Neuronal stem cell (in vitro differentiated cells): ENCODE measurements at regions not wholly inside any gene's neighbourhood (a gene's known extent, or its start where the extent isn't known, plus 50 kb on each side); places are given as distances from the start of the nearest gene placed in this dataset.
A peak's percentile ranks its signal among the peaks of the same experiment; 100 is the strongest.

ENCODE experiments used
- DNase-seq: peaks from one replicate; pipeline ENCODE4 v3.0.0-alpha.2; 2013; ENCODE audit warnings: low spot score
- H2AFZ ChIP-seq: one replicate; pipeline ENCODE4 v1.6.1; 2013; ENCODE audit warnings: mild to moderate bottlenecking, low read length, inconsistent platforms
- H2AK5ac ChIP-seq: 2 replicates; pipeline ENCODE4 v1.6.1; 2013; ENCODE audit warnings: low read depth, mild to moderate bottlenecking, inconsistent platforms, low read length, moderate library complexity, mixed read lengths
- H2BK120ac ChIP-seq: 2 replicates; pipeline ENCODE4 v1.6.1; 2013; ENCODE audit warnings: low read depth, mild to moderate bottlenecking, inconsistent platforms, low read length, moderate library complexity, mixed read lengths
- H2BK12ac ChIP-seq: one replicate; pipeline ENCODE4 v1.6.1; 2013; ENCODE audit warnings: low read length, inconsistent platforms
- H2BK15ac ChIP-seq: 2 replicates; pipeline ENCODE4 v1.6.1; 2013; ENCODE audit warnings: mild to moderate bottlenecking, low read length, inconsistent platforms, mixed read lengths
- H2BK5ac ChIP-seq: one replicate; pipeline ENCODE4 v1.6.1; 2013; ENCODE audit warnings: inconsistent platforms, mild to moderate bottlenecking, low read length, moderate library complexity
- H3K14ac ChIP-seq: one replicate; pipeline ENCODE4 v1.6.1; 2013; ENCODE audit warnings: low read length, inconsistent platforms
- H3K18ac ChIP-seq: 2 replicates; pipeline ENCODE4 v1.6.1; 2013; ENCODE audit warnings: low read length, inconsistent platforms
- H3K23ac ChIP-seq: 2 replicates; pipeline ENCODE4 v1.6.1; 2013; ENCODE audit warnings: low read depth, mild to moderate bottlenecking, mixed read lengths, low read length, inconsistent platforms; ENCODE audit not compliant: poor library complexity
- H3K27ac ChIP-seq: replicated peaks from 3 replicates; pipeline ENCODE4 v1.5.1; 2013; ENCODE audit warnings: low read length, inconsistent platforms
- H3K27me3 ChIP-seq, 3 experiments: 2 replicates each; pipeline ENCODE4 v1.6.1; 2013; ENCODE audit warnings: low read length in 3 of 3, mild to moderate bottlenecking in 2 of 3, inconsistent platforms in 1 of 3, low read depth in 1 of 3, mixed read lengths in 1 of 3, moderate library complexity in 1 of 3; ENCODE audit not compliant: control insufficient read depth in 3 of 3, insufficient read depth in 3 of 3
- H3K36me3 ChIP-seq, 2 donors: replicated peaks in 1 of 2; 2 replicates each; pipeline ENCODE4 v1.6.1; 2013; ENCODE audit warnings: low read length in 2 of 2; ENCODE audit not compliant: control insufficient read depth in 2 of 2, insufficient read depth in 2 of 2
- H3K4ac ChIP-seq: 2 replicates; pipeline ENCODE4 v1.6.1; 2013; ENCODE audit warnings: inconsistent platforms, mild to moderate bottlenecking, low read length, moderate library complexity
- H3K4me1 ChIP-seq, 2 donors: 1 replicate in 1 of 2; 2 replicates in 1 of 2; pipeline ENCODE4 v1.6.1; 2013; ENCODE audit warnings: low read length in 2 of 2, low read depth in 1 of 2; ENCODE audit not compliant: control insufficient read depth in 2 of 2, insufficient read depth in 1 of 2
- H3K4me2 ChIP-seq: one replicate; pipeline ENCODE4 v1.6.1; 2013; ENCODE audit warnings: mild to moderate bottlenecking, low read length, inconsistent platforms; ENCODE audit not compliant: insufficient read depth, poor library complexity, severe bottlenecking
- H3K4me3 ChIP-seq, 2 donors: 2 replicates each; pipeline ENCODE4 v1.5.1; 2013; ENCODE audit warnings: low read length in 2 of 2, mild to moderate bottlenecking in 2 of 2, inconsistent platforms in 1 of 2, moderate library complexity in 1 of 2
- H3K79me1 ChIP-seq: one replicate; pipeline ENCODE4 v1.6.1; 2013; ENCODE audit warnings: low read depth, mild to moderate bottlenecking, inconsistent platforms, low read length, moderate library complexity
- H3K9ac ChIP-seq: one replicate; pipeline ENCODE4 v1.6.1; 2013; ENCODE audit warnings: mild to moderate bottlenecking, low read depth, low read length, inconsistent platforms; ENCODE audit not compliant: poor library complexity
- H3K9me3 ChIP-seq, 2 donors: replicated peaks in 1 of 2; 2 replicates each; pipeline versions ENCODE3 to v1.6.1; 2013; ENCODE audit warnings: low read length in 2 of 2, mild to moderate bottlenecking in 2 of 2, inconsistent platforms in 1 of 2, low read depth in 1 of 2, mixed read lengths in 1 of 2, moderate library complexity in 1 of 2; ENCODE audit not compliant: control insufficient read depth in 2 of 2, insufficient read depth in 1 of 2
- H4K8ac ChIP-seq: one replicate; pipeline ENCODE4 v1.6.1; 2013; ENCODE audit warnings: low read depth, mild to moderate bottlenecking, inconsistent platforms, low read length, moderate library complexity
- H4K91ac ChIP-seq: one replicate; pipeline ENCODE4 v1.6.1; 2013; ENCODE audit warnings: low read length, low read depth, mild to moderate bottlenecking, inconsistent platforms; ENCODE audit not compliant: poor library complexity
- WGBS, 2 donors: extraction: QIAGEN DNeasy Blood & Tissue Kit; methylation state at CpG; one replicate each; pipeline ENCODE4 v1.1.7; 2013; ENCODE audit warnings: missing lambda C conversion rate in 2 of 2, mixed read lengths in 1 of 2; ENCODE audit not compliant: insufficient read length in 2 of 2, insufficient replicate concordance in 1 of 2; ENCODE audit errors: extremely low coverage in 2 of 2; 5-methylcytosine and 5-hydroxymethylcytosine counted together

GRCh38 chr2:9751831-9752230 is 91.4 kb upstream of the TAF1B start:
- H2AFZ ChIP-seq = no peak overlapping the region
- no peak overlapping the region for H3K4me3 ChIP-seq
- H3K23ac ChIP-seq = no peak overlapping the region
- H2BK12ac ChIP-seq = no peak overlapping the region
- no peak overlapping the region for H3K14ac ChIP-seq
- H2AK5ac ChIP-seq = no peak overlapping the region
- H3K9ac ChIP-seq = no peak overlapping the region
- no peak overlapping the region for H3K4me2 ChIP-seq
- peaks cover 0 to 53% (median 0%) of the 10 kb centered on the region in 3 experiments for H3K27me3 ChIP-seq
- H4K91ac ChIP-seq = no peak overlapping the region
- H2BK5ac ChIP-seq = no peak overlapping the region
- DNase-seq = no peak
- H2BK15ac ChIP-seq = no peak overlapping the region
- no peak overlapping the region for H3K27ac ChIP-seq
- no peaks in the 10 kb centered on the region for H3K79me1 ChIP-seq
- no peaks in the 10 kb centered on the region for H3K36me3 ChIP-seq
- no peak overlapping the region for H3K4ac ChIP-seq
- peaks cover 10 to 24% of the 10 kb centered on the region in 2 donors for H3K4me1 ChIP-seq
- no peak overlapping the region for H4K8ac ChIP-seq
- H3K18ac ChIP-seq = peak overlapping the region; percentile 35
- no CpG with 5 or more reads among the region's 11 CpGs for WGBS, 2 donors
- peaks cover 0 to 5% of the 10 kb centered on the region in 2 donors for H3K9me3 ChIP-seq
- no peak overlapping the region for H2BK120ac ChIP-seq

- Histone ChIP-seq H2BK120ac (no peak overlapping the region), H3K14ac (no peak overlapping the region), H4K8ac (no peak overlapping the region), H3K23ac (peak overlapping the region; percentile 25), H2BK12ac (no peak overlapping the region), H3K36me3 (no peaks in the 10 kb centered on the region), H3K79me1 (no peaks in the 10 kb centered on the region), H3K27ac (no peak overlapping the region), H2AK5ac (peak overlapping the region; percentile 8), H3K4me1 (peaks cover 18 to 31% of the 10 kb centered on the region in 2 donors), H4K91ac (no peak overlapping the region), H3K9ac (no peak overlapping the region), H2AFZ (peak overlapping the region; percentile 85), H2BK5ac (no peak overlapping the region), H3K18ac (peak overlapping the region; percentile 74), H2BK15ac (peak overlapping the region; percentile 18), H3K4me2 (no peak overlapping the region), H3K4ac (no peak overlapping the region), H3K4me3 (peak overlapping the region in 1 of 2 donors; percentile 1), H3K9me3 (peaks cover 0 to 5% of the 10 kb centered on the region in 2 donors), H3K27me3 (peaks cover 0 to 59% (median 0%) of the 10 kb centered on the region in 3 experiments)
- no peak for DNase-seq
- no CpG with 5 or more reads among the region's 21 CpGs for WGBS, 2 donors
Observed at GRCh38 chr2:9752441-9753275, 90.6 kb upstream of the TAF1B start.

- Histone ChIP-seq H3K23ac (no peak overlapping the region), H3K4me1 (peaks cover 22 to 36% of the 10 kb centered on the region in 2 donors), H3K4ac (no peak overlapping the region), H3K9ac (no peak overlapping the region), H3K27ac (no peak overlapping the region), H2BK5ac (no peak overlapping the region), H3K36me3 (no peaks in the 10 kb centered on the region), H4K91ac (no peak overlapping the region), H2AFZ (peak overlapping the region; percentile 85), H2BK12ac (no peak overlapping the region), H3K4me3 (peak overlapping the region in 1 of 2 donors; percentile 1), H2BK120ac (no peak overlapping the region), H2BK15ac (peak overlapping the region; percentile 18), H3K18ac (peak overlapping the region; percentile 24), H4K8ac (no peak overlapping the region), H3K27me3 (peaks cover 0 to 64% (median 0%) of the 10 kb centered on the region in 3 experiments), H3K79me1 (no peaks in the 10 kb centered on the region), H3K4me2 (no peak overlapping the region), H3K14ac (no peak overlapping the region), H2AK5ac (no peak overlapping the region), H3K9me3 (peaks cover 0 to 5% of the 10 kb centered on the region in 2 donors)
- DNase-seq = no peak
- no CpG with 5 or more reads among the region's 9 CpGs for WGBS, 2 donors
Observed at GRCh38 chr2:9753276-9753600, 90.0 kb upstream of the TAF1B start.

GRCh38 chr2:9753665-9754531 is 89.4 kb upstream of the TAF1B start:
- no peak overlapping the region for H4K91ac ChIP-seq
- H3K14ac ChIP-seq = no peak overlapping the region
- peak overlapping the region; percentile 85 for H2AFZ ChIP-seq
- peaks cover 26 to 37% of the 10 kb centered on the region in 2 donors for H3K4me1 ChIP-seq
- H3K9ac ChIP-seq = no peak overlapping the region
- H2BK120ac ChIP-seq = peak overlapping the region; percentile 19
- no peaks in the 10 kb centered on the region for H3K36me3 ChIP-seq
- H3K9me3 ChIP-seq = peaks cover 0 to 5% of the 10 kb centered on the region in 2 donors
- no peak overlapping the region for H3K27ac ChIP-seq
- no peaks in the 10 kb centered on the region for H3K79me1 ChIP-seq
- no peak for DNase-seq
- no peak overlapping the region for H2BK5ac ChIP-seq
- H4K8ac ChIP-seq = no peak overlapping the region
- no peak overlapping the region for H3K4me2 ChIP-seq
- H3K4ac ChIP-seq = no peak overlapping the region
- no peak overlapping the region for H3K4me3 ChIP-seq
- H2AK5ac ChIP-seq = peak overlapping the region; percentile 5
- H3K18ac ChIP-seq = peak overlapping the region; percentile 60
- WGBS, 2 donors = no CpG with 5 or more reads among the region's 36 CpGs
- no peak overlapping the region for H2BK15ac ChIP-seq
- peak overlapping the region; percentile 17 for H3K23ac ChIP-seq
- H3K27me3 ChIP-seq = peaks cover 0 to 65% (median 0%) of the 10 kb centered on the region in 3 experiments
- H2BK12ac ChIP-seq = no peak overlapping the region
